HG02642 (cell line): ENCODE measurements at regions not wholly inside any gene's neighbourhood (a gene's known extent, or its start where the extent isn't known, plus 50 kb on each side); places are given as distances from the start of the nearest gene placed in this dataset.

Experiments
- ATAC-seq: cut with Tn5 transposase; IDR thresholded peaks from one replicate; pipeline ENCODE4 v1.9.1; 2021; ENCODE audit warnings: mild to moderate bottlenecking; ENCODE audit not compliant: unreplicated experiment, poor library complexity

GRCh38 chr12:31785318-31785717 lies 56.5 kb upstream of the AMN1 start:
- ATAC-seq, result no peak

DNA sequence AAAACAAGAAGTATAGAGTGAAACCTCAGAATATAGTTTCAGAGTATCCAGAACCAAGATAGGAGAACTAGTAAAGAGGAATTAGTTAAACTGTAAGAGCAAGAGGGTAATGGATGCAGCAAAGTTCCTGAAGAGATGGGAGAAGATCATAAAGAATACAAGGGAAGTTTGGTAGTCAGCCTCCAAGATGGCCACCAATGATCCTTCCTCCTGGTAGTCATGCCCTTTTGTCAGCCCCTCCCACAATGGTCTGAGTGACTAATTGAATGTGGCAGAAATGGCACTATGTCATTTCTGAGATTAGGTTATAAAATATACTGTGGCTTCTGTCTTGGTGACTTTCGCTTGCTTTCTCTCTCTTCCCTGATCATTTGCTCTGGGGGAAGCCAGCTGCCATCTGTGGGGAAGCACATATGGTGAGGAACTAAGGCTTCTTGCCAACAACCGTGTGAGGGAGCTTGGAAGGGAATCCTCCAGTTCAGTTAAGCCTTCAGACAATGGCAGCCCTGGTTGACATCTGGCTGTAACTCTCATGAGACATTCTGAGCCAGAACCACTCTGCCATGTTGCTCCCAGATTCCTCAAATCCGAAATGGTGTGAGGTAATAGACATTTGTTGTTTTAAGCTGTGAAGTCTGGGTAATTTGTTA lies 55.3 kb upstream of the AMN1 start:
- no peak for ATAC-seq

DNA sequence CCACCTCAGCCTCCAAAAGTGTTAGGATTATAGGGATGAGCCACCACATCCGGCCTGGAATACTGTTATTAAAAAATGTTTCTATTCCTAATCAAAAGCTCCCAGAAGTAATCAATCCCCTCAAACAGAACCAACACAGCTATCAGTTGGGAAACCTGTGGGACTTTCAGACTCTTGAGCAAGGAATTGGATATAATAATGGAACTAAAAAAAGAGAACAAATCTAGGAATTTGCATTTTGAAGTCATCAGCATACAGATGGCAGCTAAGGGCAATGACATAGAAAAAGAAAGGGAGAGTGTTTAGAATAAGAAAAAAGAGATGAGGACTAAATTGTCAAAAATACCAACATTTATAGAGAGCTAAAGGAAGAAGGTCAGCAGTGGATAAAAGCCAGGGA lies 54.7 kb upstream of the AMN1 start:
- ATAC-seq, result no peak

- no peak for ATAC-seq
Observed at GRCh38 chr12:31781894-31782540, 53.2 kb upstream of the AMN1 start.

- ATAC-seq, result no peak
Observed at GRCh38 chr12:31780096-31780495, 51.3 kb upstream of the AMN1 start.

GRCh38 chr12:31778687-31779086 lies 49.9 kb upstream of the AMN1 start:
- no peak for ATAC-seq
